ENCODE measurements at regions not wholly inside any gene's neighbourhood (a gene's known extent, or its start where the extent isn't known, plus 50 kb on each side); places are given as distances from the start of the nearest gene placed in this dataset.

- no peak for TF ChIP-seq CTCF (IDR thresholded peaks at IDR 0.05; ENCODE audit: insufficient read depth, low read length, poor library complexity, severe bottlenecking)
- no peak for TF ChIP-seq EZH2phosphoT487 (conservative IDR thresholded peaks at IDR 0.05; ENCODE audit: low read length)
Measured at GRCh38 chr17:79150799-79151198, 76.2 kb downstream of the ENGASE start.

All from SU-DHL-6 (cell line).